ENCODE measurements at regions not wholly inside any gene's neighbourhood (a gene's known extent, or its start where the extent isn't known, plus 50 kb on each side); places are given as distances from the start of the nearest gene placed in this dataset.
A peak's percentile ranks its signal among the peaks of the same experiment; 100 is the strongest.

DNA sequence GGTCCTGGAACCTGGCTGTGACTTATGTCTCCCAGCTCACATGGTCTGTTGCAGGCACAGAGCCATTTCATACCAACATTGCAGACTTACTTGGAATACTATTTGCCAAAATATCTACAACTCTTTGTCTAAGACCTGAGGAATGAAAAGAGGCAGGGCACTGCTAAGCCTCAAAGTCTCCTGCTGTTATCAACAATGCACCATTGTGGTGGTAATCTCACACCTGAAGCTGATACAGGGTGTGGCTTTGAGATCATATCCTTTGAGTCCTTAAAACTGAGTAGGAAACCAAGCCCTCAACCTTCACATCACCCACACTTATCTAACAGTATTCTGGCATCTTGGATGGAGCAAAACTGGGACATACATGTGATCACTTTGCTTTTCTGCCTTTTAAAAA lies 782.0 kb downstream of the EPHA3 start:
- Histone ChIP-seq H3K4me2 (no peak overlapping the region), H3K9ac (no peak overlapping the region), H3K79me2 (ENCODE audit: low read depth) (no peaks in the 10 kb centered on the region), H3K4me1 (peaks cover 4% of the 10 kb centered on the region), H3K27me3 (no peaks in the 10 kb centered on the region), H3F3A (ENCODE audit: low read depth) (no peaks in the 10 kb centered on the region), H3K9me3 (ENCODE audit: low read depth) (no peaks in the 10 kb centered on the region), H2AFZ (replicated peaks) (no peak overlapping the region), H3K27ac (no peak overlapping the region), H3K4me3 (no peak overlapping the region), H4K20me1 (ENCODE audit: low read depth) (no peaks in the 10 kb centered on the region), H3K36me3 (no peaks in the 10 kb centered on the region)
- H3K4me1 Mint-ChIP-seq, result no peaks in the 10 kb centered on the region
- H3K36me3 Mint-ChIP-seq, result no peaks in the 10 kb centered on the region
- DNase-seq (ENCODE audit: low spot score), result peak; percentile 15
- H3K27me3 Mint-ChIP-seq (ENCODE audit: insufficient read depth, low read depth), result no peaks in the 10 kb centered on the region
- no peak overlapping the region for H3K4me3 Mint-ChIP-seq
- H3K27ac Mint-ChIP-seq, result no peak overlapping the region
- peaks cover 8% of the 10 kb centered on the region for H3K9me3 Mint-ChIP-seq
- TF ChIP-seq, protein P1, sequence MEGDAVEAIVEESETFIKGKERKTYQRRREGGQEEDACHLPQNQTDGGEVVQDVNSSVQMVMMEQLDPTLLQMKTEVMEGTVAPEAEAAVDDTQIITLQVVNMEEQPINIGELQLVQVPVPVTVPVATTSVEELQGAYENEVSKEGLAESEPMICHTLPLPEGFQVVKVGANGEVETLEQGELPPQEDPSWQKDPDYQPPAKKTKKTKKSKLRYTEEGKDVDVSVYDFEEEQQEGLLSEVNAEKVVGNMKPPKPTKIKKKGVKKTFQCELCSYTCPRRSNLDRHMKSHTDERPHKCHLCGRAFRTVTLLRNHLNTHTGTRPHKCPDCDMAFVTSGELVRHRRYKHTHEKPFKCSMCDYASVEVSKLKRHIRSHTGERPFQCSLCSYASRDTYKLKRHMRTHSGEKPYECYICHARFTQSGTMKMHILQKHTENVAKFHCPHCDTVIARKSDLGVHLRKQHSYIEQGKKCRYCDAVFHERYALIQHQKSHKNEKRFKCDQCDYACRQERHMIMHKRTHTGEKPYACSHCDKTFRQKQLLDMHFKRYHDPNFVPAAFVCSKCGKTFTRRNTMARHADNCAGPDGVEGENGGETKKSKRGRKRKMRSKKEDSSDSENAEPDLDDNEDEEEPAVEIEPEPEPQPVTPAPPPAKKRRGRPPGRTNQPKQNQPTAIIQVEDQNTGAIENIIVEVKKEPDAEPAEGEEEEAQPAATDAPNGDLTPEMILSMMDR (IDR thresholded peaks at IDR 0.05), result no peak
- TF ChIP-seq EZH2phosphoT487 (IDR thresholded peaks at IDR 0.05) (no peak), EZH2 (IDR thresholded peaks at IDR 0.05) (no peak)

DNA sequence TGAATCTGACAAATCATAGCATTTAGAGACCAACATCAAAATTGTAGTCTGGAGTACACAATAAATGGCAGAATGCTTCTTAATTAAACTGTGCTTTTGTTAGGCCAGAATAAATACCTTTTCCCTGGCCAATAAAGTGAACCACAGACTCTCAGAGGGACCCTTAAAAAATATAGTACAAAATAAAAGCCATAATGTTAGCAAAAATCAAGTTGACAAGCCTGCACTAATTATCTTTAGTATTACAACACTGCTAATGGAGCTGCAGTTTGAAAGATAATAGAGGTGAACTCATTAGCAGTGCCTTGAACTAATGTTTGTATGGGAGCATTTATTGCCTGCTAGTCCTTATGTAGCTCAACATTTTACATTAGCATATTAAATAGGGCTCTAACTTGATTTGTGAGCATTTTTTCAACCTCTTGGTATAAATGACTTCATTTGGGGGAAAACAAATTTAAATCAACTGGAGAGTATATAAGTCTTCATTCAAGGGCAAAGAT lies 801.3 kb downstream of the EPHA3 start:
- H4K20me1 ChIP-seq (ENCODE audit: low read depth), result no peaks in the 10 kb centered on the region
- Mint-ChIP-seq H3K9me3 (peaks cover 10% of the 10 kb centered on the region), H3K27me3 (ENCODE audit: insufficient read depth, low read depth) (peaks cover 3% of the 10 kb centered on the region), H3K4me3 (no peak overlapping the region), H3K36me3 (peaks cover 2% of the 10 kb centered on the region), H3K27ac (no peak overlapping the region), H3K4me1 (no peaks in the 10 kb centered on the region)
- TF ChIP-seq EZH2 (IDR thresholded peaks at IDR 0.05) (no peak), EZH2phosphoT487 (IDR thresholded peaks at IDR 0.05) (no peak)
- TF ChIP-seq, protein P1 (IDR thresholded peaks at IDR 0.05), result no peak
- H3K4me2 ChIP-seq, result no peak overlapping the region
- no peaks in the 10 kb centered on the region for H3F3A ChIP-seq (ENCODE audit: low read depth)
- H3K79me2 ChIP-seq (ENCODE audit: low read depth), result no peaks in the 10 kb centered on the region
- no peak for DNase-seq (ENCODE audit: low spot score)
- no peak overlapping the region for H3K4me3 ChIP-seq
- no peak overlapping the region for H3K9ac ChIP-seq
- no peaks in the 10 kb centered on the region for H3K4me1 ChIP-seq
- H3K27me3 ChIP-seq, result no peaks in the 10 kb centered on the region
- no peak overlapping the region for H3K27ac ChIP-seq
- H2AFZ ChIP-seq (replicated peaks), result no peak overlapping the region
- H3K36me3 ChIP-seq, result no peaks in the 10 kb centered on the region
- H3K9me3 ChIP-seq (ENCODE audit: low read depth), result no peaks in the 10 kb centered on the region

DNA sequence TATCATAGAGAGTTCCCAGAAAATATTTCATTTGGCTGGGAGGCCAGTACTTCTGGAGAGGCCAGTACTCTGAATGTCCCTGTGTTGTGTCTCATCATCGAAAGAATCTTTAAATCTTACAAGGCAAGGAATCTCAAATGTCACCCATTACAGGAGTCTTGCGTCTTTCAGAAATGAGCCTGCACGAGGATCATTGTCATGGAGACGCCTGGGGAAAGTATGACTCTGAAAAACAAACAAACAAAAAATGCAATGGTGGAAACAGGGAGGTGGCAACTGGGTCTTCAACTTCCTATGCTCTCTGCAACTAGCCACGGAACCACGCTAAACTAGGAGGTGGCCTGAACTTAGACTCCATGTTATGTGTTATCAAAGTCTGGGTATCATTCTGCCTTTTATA lies 804.6 kb downstream of the EPHA3 start:
- Mint-ChIP-seq H3K27me3 (ENCODE audit: insufficient read depth, low read depth) (no peaks in the 10 kb centered on the region), H3K4me3 (no peak overlapping the region), H3K36me3 (no peaks in the 10 kb centered on the region), H3K4me1 (no peaks in the 10 kb centered on the region), H3K9me3 (peaks cover 5% of the 10 kb centered on the region), H3K27ac (no peak overlapping the region)
- H2AFZ ChIP-seq (replicated peaks), result no peak overlapping the region
- no peaks in the 10 kb centered on the region for H3K4me1 ChIP-seq
- no peak overlapping the region for H3K4me3 ChIP-seq
- H3K36me3 ChIP-seq, result no peaks in the 10 kb centered on the region
- TF ChIP-seq EZH2 (IDR thresholded peaks at IDR 0.05) (no peak), EZH2phosphoT487 (IDR thresholded peaks at IDR 0.05) (no peak)
- TF ChIP-seq, protein P1 (IDR thresholded peaks at IDR 0.05), result no peak
- no peak for DNase-seq (ENCODE audit: low spot score)
- no peak overlapping the region for H3K9ac ChIP-seq
- no peaks in the 10 kb centered on the region for H3K79me2 ChIP-seq (ENCODE audit: low read depth)
- H3K4me2 ChIP-seq, result no peak overlapping the region
- H3F3A ChIP-seq (ENCODE audit: low read depth), result no peaks in the 10 kb centered on the region
- H3K9me3 ChIP-seq (ENCODE audit: low read depth), result no peaks in the 10 kb centered on the region
- no peak overlapping the region for H3K27ac ChIP-seq
- H4K20me1 ChIP-seq (ENCODE audit: low read depth), result no peaks in the 10 kb centered on the region
- H3K27me3 ChIP-seq, result no peaks in the 10 kb centered on the region

All from neural progenitor cell (in vitro differentiated cells).